BLaER1 (cell line): ENCODE measurements at regions not wholly inside any gene's neighbourhood (a gene's known extent, or its start where the extent isn't known, plus 50 kb on each side); places are given as distances from the start of the nearest gene placed in this dataset.

Experiments used
- H3K27ac ChIP-seq: shearing (Covaris generic); formaldehyde crosslinking; 2 replicates; pipeline ENCODE4 v1.8.1; 2022
- H3K27me3 ChIP-seq: shearing (Covaris generic); formaldehyde crosslinking; 2 replicates; pipeline ENCODE4 v1.8.1; 2022
- H3K36me3 ChIP-seq: shearing (Covaris generic); formaldehyde crosslinking; 2 replicates; pipeline ENCODE4 v1.8.1; 2022
- H3K4me1 ChIP-seq: shearing (Covaris generic); formaldehyde crosslinking; 2 replicates; pipeline ENCODE4 v1.8.1; 2022
- H3K4me2 ChIP-seq: shearing (Covaris generic); formaldehyde crosslinking; 2 replicates; pipeline ENCODE4 v1.8.1; 2022
- H3K4me3 ChIP-seq: shearing (Covaris generic); formaldehyde crosslinking; 2 replicates; pipeline ENCODE4 v1.8.1; 2022
- H3K9ac ChIP-seq: shearing (Covaris generic); formaldehyde crosslinking; 2 replicates; pipeline ENCODE4 v1.8.1; 2022
- H3K9me3 ChIP-seq: shearing (Covaris generic); formaldehyde crosslinking; 2 replicates; pipeline ENCODE4 v1.8.1; 2022
- H4K20me1 ChIP-seq: shearing (Covaris generic); formaldehyde crosslinking; 2 replicates; pipeline ENCODE4 v1.8.1; 2022
- Cebpa-rat ChIP-seq: shearing (Covaris generic); IDR thresholded peaks from 2 replicates; pipeline ENCODE4 v1.8.1; 2022

- TF ChIP-seq Cebpa-rat = no peak
Observed at GRCh38 chr1:208892147-208892546, 648.0 kb upstream of the PLXNA2 start.

GRCh38 chr1:208893251-208893650 is 649.1 kb upstream of the PLXNA2 start:
- no peaks in the 10 kb centered on the region for H3K27me3 ChIP-seq
- H3K9ac ChIP-seq = no peak overlapping the region
- no peak for TF ChIP-seq Cebpa-rat
- no peak overlapping the region for H3K27ac ChIP-seq
- H4K20me1 ChIP-seq = no peaks in the 10 kb centered on the region
- 0 out of 2 replicates have a peak, but pooled peaks cover 4% of the 10 kb centered on the region for H3K4me1 ChIP-seq
- H3K4me2 ChIP-seq = no peak overlapping the region
- H3K4me3 ChIP-seq = no peak overlapping the region
- H3K36me3 ChIP-seq = no peaks in the 10 kb centered on the region
- no peaks in the 10 kb centered on the region for H3K9me3 ChIP-seq

More at GRCh38 chr1:208892147-208892546, 648.0 kb upstream of the PLXNA2 start:
- 0 out of 2 replicates have a peak, but pooled peaks cover 4% of the 10 kb centered on the region for H3K4me1 ChIP-seq
- no peaks in the 10 kb centered on the region for H3K27me3 ChIP-seq
- H3K4me2 ChIP-seq = no peak overlapping the region
- no peaks in the 10 kb centered on the region for H3K36me3 ChIP-seq
- H3K9ac ChIP-seq = no peak overlapping the region
- no peak overlapping the region for H3K27ac ChIP-seq
- no peak overlapping the region for H3K4me3 ChIP-seq
- no peaks in the 10 kb centered on the region for H3K9me3 ChIP-seq
- H4K20me1 ChIP-seq = no peaks in the 10 kb centered on the region

- no peaks in the 10 kb centered on the region for H4K20me1 ChIP-seq
- no peaks in the 10 kb centered on the region for H3K27me3 ChIP-seq
- no peak overlapping the region for H3K27ac ChIP-seq
- H3K9ac ChIP-seq = no peak overlapping the region
- H3K9me3 ChIP-seq = no peaks in the 10 kb centered on the region
- no peak overlapping the region for H3K4me2 ChIP-seq
- no peaks in the 10 kb centered on the region for H3K36me3 ChIP-seq
- H3K4me3 ChIP-seq = no peak overlapping the region
- no peaks in the 10 kb centered on the region for H3K4me1 ChIP-seq
- no peak for TF ChIP-seq Cebpa-rat
Observed at GRCh38 chr1:208895181-208895580, 651.0 kb upstream of the PLXNA2 start.

- Histone ChIP-seq H3K4me3 (no peak overlapping the region), H3K9me3 (no peaks in the 10 kb centered on the region), H3K27ac (no peak overlapping the region), H3K9ac (no peak overlapping the region), H3K36me3 (no peaks in the 10 kb centered on the region), H3K4me2 (no peak overlapping the region), H4K20me1 (no peaks in the 10 kb centered on the region), H3K4me1 (no peaks in the 10 kb centered on the region), H3K27me3 (no peaks in the 10 kb centered on the region)
- TF ChIP-seq Cebpa-rat = no peak
Observed at GRCh38 chr1:208895820-208896219, 651.6 kb upstream of the PLXNA2 start.

- no peaks in the 10 kb centered on the region for H3K36me3 ChIP-seq
- H3K4me2 ChIP-seq = no peak overlapping the region
- H3K9ac ChIP-seq = no peak overlapping the region
- H3K27me3 ChIP-seq = no peaks in the 10 kb centered on the region
- no peak overlapping the region for H3K4me3 ChIP-seq
- no peak for TF ChIP-seq Cebpa-rat
- no peaks in the 10 kb centered on the region for H3K4me1 ChIP-seq
- no peaks in the 10 kb centered on the region for H4K20me1 ChIP-seq
- no peak overlapping the region for H3K27ac ChIP-seq
- no peaks in the 10 kb centered on the region for H3K9me3 ChIP-seq
Observed at GRCh38 chr1:208896768-208897167, 652.6 kb upstream of the PLXNA2 start.

- no peaks in the 10 kb centered on the region for H3K36me3 ChIP-seq
- H3K9ac ChIP-seq = no peak overlapping the region
- no peaks in the 10 kb centered on the region for H3K27me3 ChIP-seq
- no peak overlapping the region for H3K27ac ChIP-seq
- H3K4me3 ChIP-seq = no peak overlapping the region
- TF ChIP-seq Cebpa-rat = no peak
- H3K9me3 ChIP-seq = no peaks in the 10 kb centered on the region
- H3K4me1 ChIP-seq = no peaks in the 10 kb centered on the region
- H3K4me2 ChIP-seq = no peak overlapping the region
- no peaks in the 10 kb centered on the region for H4K20me1 ChIP-seq
Observed at GRCh38 chr1:208899438-208899837, 655.3 kb upstream of the PLXNA2 start.

GRCh38 chr1:208903251-208903905 is 659.2 kb upstream of the PLXNA2 start:
- Histone ChIP-seq H3K27me3 (no peaks in the 10 kb centered on the region), H3K9ac (no peak overlapping the region), H4K20me1 (no peaks in the 10 kb centered on the region), H3K27ac (no peak overlapping the region), H3K4me2 (no peak overlapping the region), H3K36me3 (no peaks in the 10 kb centered on the region), H3K9me3 (no peaks in the 10 kb centered on the region), H3K4me1 (no peaks in the 10 kb centered on the region), H3K4me3 (no peak overlapping the region)
- no peak for TF ChIP-seq Cebpa-rat

- Histone ChIP-seq H3K4me1 (no peaks in the 10 kb centered on the region), H3K27ac (no peak overlapping the region), H3K9ac (no peak overlapping the region), H3K4me3 (no peak overlapping the region), H4K20me1 (no peaks in the 10 kb centered on the region), H3K4me2 (no peak overlapping the region), H3K27me3 (no peaks in the 10 kb centered on the region), H3K9me3 (peaks cover 6% of the 10 kb centered on the region; the same call in 1 of the 2 replicates), H3K36me3 (no peaks in the 10 kb centered on the region)
- TF ChIP-seq Cebpa-rat = no peak
Observed at GRCh38 chr1:208907790-208908189, 663.6 kb upstream of the PLXNA2 start.

GRCh38 chr1:208909011-208909984 is 665.1 kb upstream of the PLXNA2 start:
- peaks cover 7% of the 10 kb centered on the region; the same call in 1 of the 2 replicates for H3K9me3 ChIP-seq
- H3K9ac ChIP-seq = no peak overlapping the region
- no peak overlapping the region for H3K4me3 ChIP-seq
- TF ChIP-seq Cebpa-rat = no peak
- H3K36me3 ChIP-seq = no peaks in the 10 kb centered on the region
- H3K27me3 ChIP-seq = no peaks in the 10 kb centered on the region
- no peak overlapping the region for H3K27ac ChIP-seq
- H4K20me1 ChIP-seq = no peaks in the 10 kb centered on the region
- H3K4me1 ChIP-seq = no peaks in the 10 kb centered on the region
- H3K4me2 ChIP-seq = no peak overlapping the region

GRCh38 chr1:208910161-208910560 is 666.0 kb upstream of the PLXNA2 start:
- Histone ChIP-seq H3K9ac (no peak overlapping the region), H4K20me1 (no peaks in the 10 kb centered on the region), H3K27me3 (no peaks in the 10 kb centered on the region), H3K4me3 (no peak overlapping the region), H3K4me2 (no peak overlapping the region), H3K4me1 (no peaks in the 10 kb centered on the region), H3K36me3 (no peaks in the 10 kb centered on the region), H3K9me3 (peaks cover 7% of the 10 kb centered on the region; the same call in 1 of the 2 replicates), H3K27ac (no peak overlapping the region)
- no peak for TF ChIP-seq Cebpa-rat
